K562 (cell line): ENCODE measurements at regions not wholly inside any gene's neighbourhood (a gene's known extent, or its start where the extent isn't known, plus 50 kb on each side); places are given as distances from the start of the nearest gene placed in this dataset.

Experiments used
- ATAC-seq: fragments of 200-7000 bp; cut with Tn5 transposase; 3 replicates; pipeline ENCODE4 v1.9.1; 2020; ENCODE audit warnings: moderate library complexity
- BruUV-seq: library from RNA; stranded (reverse); fragments of 400-500 nt; replicated peaks from 2 replicates; lab custom pipeline; 2021; lab: Mats Ljungman, UMichigan
- CTCF ChIA-PET: fragments of 300-600 bp; formaldehyde crosslinking; extraction: SDS; loops from one replicate; lab custom pipeline; 2021; ENCODE audit warnings: low intra/inter-chr PET ratio; lab: Yijun Ruan, JAX
- POLR2A ChIA-PET: fragments of 300-600, 350-650 bp; sonication (Branson Sonifier 250); formaldehyde crosslinking; extraction: SDS; loops from one replicate; lab custom pipeline; 2021; ENCODE audit warnings: antibody characterized with exemption, inconsistent platforms; lab: Yijun Ruan, JAX
- DNase-seq, 4 experiments: peaks; one replicate each; pipeline versions ENCODE4 v3.0.0 to v3.0.0-alpha.2; 2011 to 2018; ENCODE audit warnings: low spot score in 3 of 4, mixed read lengths in 3 of 4; ENCODE audit errors: extremely low read depth in 1 of 4
- FAIRE-seq: peaks from 2 replicates; lab custom pipeline; 2011; peaks lifted over from hg19 to GRCh38; lab: Jason Lieb, UNC
- H2AFZ ChIP-seq: 2 replicates; pipeline ENCODE4 v1.6.0; 2011; ENCODE audit warnings: low read depth, low read length, control low read depth, inconsistent platforms
- H3K27ac ChIP-seq: fragments of 200-600 bp; 3 replicates; pipeline ENCODE4 v1.8.0; 2011; ENCODE audit warnings: low read depth, mild to moderate bottlenecking, control low read depth, inconsistent platforms, low read length, moderate library complexity, mixed read lengths; ENCODE audit errors: extremely low read depth
- H3K27me3 ChIP-seq, 2 experiments: fragments of 300-600 bp in 1 of 2; 2 replicates in 1 of 2; 3 replicates in 1 of 2; pipeline versions ENCODE4 v1.6.0 to v1.8.0; 2011; ENCODE audit warnings: inconsistent platforms in 2 of 2, low read length in 2 of 2, mild to moderate bottlenecking in 1 of 2, mixed read lengths in 1 of 2, moderate library complexity in 1 of 2; ENCODE audit not compliant: control insufficient read depth in 2 of 2, insufficient read depth in 2 of 2
- H3K36me3 ChIP-seq: fragments of 300-600 bp; 3 replicates; pipeline ENCODE4 v1.8.0; 2011; ENCODE audit warnings: mild to moderate bottlenecking, low read length, inconsistent platforms; ENCODE audit not compliant: control insufficient read depth, insufficient read depth
- H3K4me1 ChIP-seq, 2 experiments: fragments of 200-600 bp in 1 of 2; replicated peaks in 1 of 2; 2 replicates in 1 of 2; 3 replicates in 1 of 2; pipeline versions ENCODE4 v1.5.1 to v1.8.0; 2011; ENCODE audit warnings: inconsistent platforms in 2 of 2, low read length in 2 of 2, mild to moderate bottlenecking in 1 of 2, mixed read lengths in 1 of 2, moderate library complexity in 1 of 2; ENCODE audit not compliant: control insufficient read depth in 2 of 2, insufficient read depth in 2 of 2
- H3K4me2 ChIP-seq: 2 replicates; pipeline ENCODE4 v1.6.1; 2011; ENCODE audit warnings: low read length, control low read depth, inconsistent platforms, mixed read lengths; ENCODE audit not compliant: insufficient read depth
- H3K4me3 ChIP-seq: fragments of 200-600 bp; sonication (generic), shearing (Covaris generic); 2 replicates; pipeline ENCODE4 v1.5.1; 2016; ENCODE audit warnings: control low read depth, inconsistent platforms
- H3K79me2 ChIP-seq: fragments of 200-600 bp; 3 replicates; pipeline ENCODE4 v1.8.0; 2011; ENCODE audit warnings: low read length, inconsistent platforms; ENCODE audit not compliant: control insufficient read depth, insufficient read depth
- H3K9ac ChIP-seq, 2 experiments: 2 replicates each; pipeline versions ENCODE4 v1.6.0 to v1.6.1; 2011; ENCODE audit warnings: low read depth in 2 of 2, low read length in 2 of 2, control low read depth in 1 of 2, inconsistent platforms in 1 of 2, mild to moderate bottlenecking in 1 of 2, mixed read lengths in 1 of 2; ENCODE audit not compliant: insufficient read depth in 1 of 2
- H3K9me1 ChIP-seq: one replicate; pipeline ENCODE4 v1.6.0; 2011; ENCODE audit warnings: inconsistent platforms, mild to moderate bottlenecking, low read length, moderate library complexity; ENCODE audit not compliant: control insufficient read depth, insufficient read depth
- H3K9me3 ChIP-seq: replicated peaks from 2 replicates; pipeline ENCODE4 v1.5.1; 2011; ENCODE audit warnings: low read depth, low read length, inconsistent platforms; ENCODE audit not compliant: control insufficient read depth, insufficient read depth
- H4K20me1 ChIP-seq: replicated peaks from 2 replicates; pipeline ENCODE4 v1.6.1; 2011; ENCODE audit warnings: low read length, inconsistent platforms, mixed read lengths; ENCODE audit not compliant: control insufficient read depth, insufficient read depth
- BRF1 ChIP-seq: IDR thresholded peaks from 3 replicates; pipeline ENCODE4 v1.6.1; 2011; ENCODE audit warnings: borderline replicate concordance, mild to moderate bottlenecking; ENCODE audit not compliant: insufficient read length; ENCODE audit errors: extremely low read depth
- HCFC1 ChIP-seq: IDR thresholded peaks from 2 replicates; pipeline ENCODE4 v1.6.1; 2012; ENCODE audit warnings: low read depth, low read length, improper control_type of control experiment
- HMGN3 ChIP-seq: IDR thresholded peaks from 2 replicates; pipeline ENCODE4 v1.6.1; 2011; ENCODE audit warnings: borderline replicate concordance, low read depth, mild to moderate bottlenecking, mixed read lengths, low read length; ENCODE audit not compliant: insufficient read length; ENCODE audit errors: extremely low read depth
- ID3 ChIP-seq, 2 experiments: fragments of 250-450 bp in 1 of 2; fragments of 450-650 bp in 1 of 2; sonication (Bioruptor Pico) in 1 of 2; IDR thresholded peaks; 2 replicates each; pipeline versions ENCODE4 v1.6.1 to v1.8.0; 2016 to 2021; ENCODE audit warnings: mild to moderate bottlenecking in 2 of 2, moderate library complexity in 2 of 2, missing compliant biosample characterization in 1 of 2, missing genetic modification characterization in 1 of 2
- KDM4B ChIP-seq, 2 experiments: fragments of 450-650 bp in 1 of 2; sonication (generic) in 1 of 2; IDR thresholded peaks; 2 replicates each; pipeline ENCODE4 v1.6.1; 2016 to 2017; ENCODE audit warnings: borderline replicate concordance in 2 of 2, antibody characterized with exemption in 1 of 2, low read depth in 1 of 2, mild to moderate bottlenecking in 1 of 2
- MBD2 ChIP-seq: sonication (generic); IDR thresholded peaks from 2 replicates; pipeline ENCODE4 v1.6.1; 2016; ENCODE audit warnings: low read depth, borderline replicate concordance
- NFATC3 ChIP-seq: fragments of 450-650 bp; IDR thresholded peaks from 2 replicates; pipeline ENCODE4 v1.6.1; 2017; ENCODE audit warnings: mild to moderate bottlenecking
- NFRKB ChIP-seq: fragments of 450-650 bp; IDR thresholded peaks from 2 replicates; pipeline ENCODE4 v1.6.1; 2016; ENCODE audit warnings: low read depth
- PRMT5 ChIP-seq: sonication (generic); formaldehyde crosslinking; IDR thresholded peaks from 2 replicates; pipeline ENCODE4 v1.5.0; 2020; ENCODE audit warnings: missing genetic modification reagents
- STAG1 ChIP-seq: sonication (generic); formaldehyde crosslinking; IDR thresholded peaks from 2 replicates; pipeline ENCODE4 v1.5.0; 2020; ENCODE audit warnings: missing genetic modification reagents, borderline replicate concordance
- TEAD1 ChIP-seq, 2 experiments: fragments of 450-650 bp in 1 of 2; sonication (generic) in 1 of 2; formaldehyde crosslinking; IDR thresholded peaks; 2 replicates each; pipeline versions ENCODE4 v1.4.0 to v1.8.0; 2020 to 2022; ENCODE audit warnings: mild to moderate bottlenecking in 2 of 2, missing genetic modification reagents in 1 of 2
- USF1 ChIP-seq: sonication (generic); formaldehyde crosslinking; IDR thresholded peaks from 2 replicates; pipeline ENCODE4 v1.9.0; 2022; ENCODE audit warnings: mild to moderate bottlenecking, missing genetic modification reagents
- WGBS: fragments of 100-300 bp; shearing (Covaris generic); methylation state at CpG from one replicate; pipeline ENCODE4 v1.1.6; 2016; ENCODE audit warnings: low coverage, mixed read lengths; ENCODE audit not compliant: insufficient coverage; ENCODE audit errors: missing lambda C conversion rate; 5-methylcytosine and 5-hydroxymethylcytosine counted together
- in situ Hi-C: fragments of 300-500 bp; cut with MboI; formaldehyde crosslinking; loops from 4 replicates; pipeline ENCODE4 v1.15.0; 2018; ENCODE audit warnings: inconsistent platforms, mixed read lengths
- intact Hi-C: fragments of 100-400 bp; cut with micrococcal nuclease; formaldehyde crosslinking; loops from 2 replicates; pipeline ENCODE4 v1.14.2; 2022
- TF ChIP-seq, protein P1 (sequence below): fragments of 250-450 bp; sonication (Bioruptor Pico); IDR thresholded peaks from 2 replicates; pipeline ENCODE4 v1.4.0; 2020; ENCODE audit warnings: mild to moderate bottlenecking, moderate library complexity, borderline replicate concordance
- TF ChIP-seq, protein P2 (sequence below): sonication (generic); formaldehyde crosslinking; IDR thresholded peaks from 2 replicates; pipeline ENCODE4 v1.8.0; 2022; ENCODE audit warnings: mild to moderate bottlenecking, missing genetic modification reagents

- Histone ChIP-seq H3K4me1 (no peaks in the 10 kb centered on the region), H3K9me3 (no peaks in the 10 kb centered on the region), H2AFZ (no peak overlapping the region), H3K4me3 (no peak overlapping the region), H3K27me3 (no peaks in the 10 kb centered on the region), H3K9me1 (no peaks in the 10 kb centered on the region), H3K79me2 (no peaks in the 10 kb centered on the region), H3K9ac (no peak overlapping the region), H3K4me2 (no peak overlapping the region), H4K20me1 (no peaks in the 10 kb centered on the region), H3K27ac (no peak overlapping the region), H3K36me3 (no peaks in the 10 kb centered on the region)
- ChIA-PET POLR2A (no interaction called here), CTCF (no interaction called here)
- DNase-seq (no peak), ATAC-seq (no peak), FAIRE-seq (no peak)
- in situ Hi-C loops, result loop anchor here (25.0 kb wide), 1 partner anchor 477 kb away; no protein-coding TSS in a partner anchor
- BruUV-seq, result no TSS peak
- WGBS, result 0% methylated on average over 4 of the region's 4 CpGs
- intact Hi-C loops, result no loop called here
- TF ChIP-seq, protein P1, sequence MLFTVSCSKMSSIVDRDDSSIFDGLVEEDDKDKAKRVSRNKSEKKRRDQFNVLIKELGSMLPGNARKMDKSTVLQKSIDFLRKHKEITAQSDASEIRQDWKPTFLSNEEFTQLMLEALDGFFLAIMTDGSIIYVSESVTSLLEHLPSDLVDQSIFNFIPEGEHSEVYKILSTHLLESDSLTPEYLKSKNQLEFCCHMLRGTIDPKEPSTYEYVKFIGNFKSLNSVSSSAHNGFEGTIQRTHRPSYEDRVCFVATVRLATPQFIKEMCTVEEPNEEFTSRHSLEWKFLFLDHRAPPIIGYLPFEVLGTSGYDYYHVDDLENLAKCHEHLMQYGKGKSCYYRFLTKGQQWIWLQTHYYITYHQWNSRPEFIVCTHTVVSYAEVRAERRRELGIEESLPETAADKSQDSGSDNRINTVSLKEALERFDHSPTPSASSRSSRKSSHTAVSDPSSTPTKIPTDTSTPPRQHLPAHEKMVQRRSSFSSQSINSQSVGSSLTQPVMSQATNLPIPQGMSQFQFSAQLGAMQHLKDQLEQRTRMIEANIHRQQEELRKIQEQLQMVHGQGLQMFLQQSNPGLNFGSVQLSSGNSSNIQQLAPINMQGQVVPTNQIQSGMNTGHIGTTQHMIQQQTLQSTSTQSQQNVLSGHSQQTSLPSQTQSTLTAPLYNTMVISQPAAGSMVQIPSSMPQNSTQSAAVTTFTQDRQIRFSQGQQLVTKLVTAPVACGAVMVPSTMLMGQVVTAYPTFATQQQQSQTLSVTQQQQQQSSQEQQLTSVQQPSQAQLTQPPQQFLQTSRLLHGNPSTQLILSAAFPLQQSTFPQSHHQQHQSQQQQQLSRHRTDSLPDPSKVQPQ (CRISPR knock-in tag), result no peak
- TF ChIP-seq KDM4B (IDR thresholded peaks at IDR 0.05; ENCODE audit: borderline replicate concordance in 2 of 2, low read depth in 1 of 2) (no peak), HCFC1 (no peak), TEAD1 (CRISPR knock-in tag; IDR thresholded peaks at IDR 0.05) (no peak), PRMT5 (CRISPR knock-in tag) (no peak), MBD2 (no peak), HMGN3 (no peak), ID3 (CRISPR knock-in tag; IDR thresholded peaks at IDR 0.05) (no peak), ID3 (tag; IDR thresholded peaks at IDR 0.05) (no peak), NFRKB (no peak), USF1 (CRISPR knock-in tag) (no peak), BRF1 (no peak), NFATC3 (no peak), STAG1 (no peak)
- TF ChIP-seq, protein P2, sequence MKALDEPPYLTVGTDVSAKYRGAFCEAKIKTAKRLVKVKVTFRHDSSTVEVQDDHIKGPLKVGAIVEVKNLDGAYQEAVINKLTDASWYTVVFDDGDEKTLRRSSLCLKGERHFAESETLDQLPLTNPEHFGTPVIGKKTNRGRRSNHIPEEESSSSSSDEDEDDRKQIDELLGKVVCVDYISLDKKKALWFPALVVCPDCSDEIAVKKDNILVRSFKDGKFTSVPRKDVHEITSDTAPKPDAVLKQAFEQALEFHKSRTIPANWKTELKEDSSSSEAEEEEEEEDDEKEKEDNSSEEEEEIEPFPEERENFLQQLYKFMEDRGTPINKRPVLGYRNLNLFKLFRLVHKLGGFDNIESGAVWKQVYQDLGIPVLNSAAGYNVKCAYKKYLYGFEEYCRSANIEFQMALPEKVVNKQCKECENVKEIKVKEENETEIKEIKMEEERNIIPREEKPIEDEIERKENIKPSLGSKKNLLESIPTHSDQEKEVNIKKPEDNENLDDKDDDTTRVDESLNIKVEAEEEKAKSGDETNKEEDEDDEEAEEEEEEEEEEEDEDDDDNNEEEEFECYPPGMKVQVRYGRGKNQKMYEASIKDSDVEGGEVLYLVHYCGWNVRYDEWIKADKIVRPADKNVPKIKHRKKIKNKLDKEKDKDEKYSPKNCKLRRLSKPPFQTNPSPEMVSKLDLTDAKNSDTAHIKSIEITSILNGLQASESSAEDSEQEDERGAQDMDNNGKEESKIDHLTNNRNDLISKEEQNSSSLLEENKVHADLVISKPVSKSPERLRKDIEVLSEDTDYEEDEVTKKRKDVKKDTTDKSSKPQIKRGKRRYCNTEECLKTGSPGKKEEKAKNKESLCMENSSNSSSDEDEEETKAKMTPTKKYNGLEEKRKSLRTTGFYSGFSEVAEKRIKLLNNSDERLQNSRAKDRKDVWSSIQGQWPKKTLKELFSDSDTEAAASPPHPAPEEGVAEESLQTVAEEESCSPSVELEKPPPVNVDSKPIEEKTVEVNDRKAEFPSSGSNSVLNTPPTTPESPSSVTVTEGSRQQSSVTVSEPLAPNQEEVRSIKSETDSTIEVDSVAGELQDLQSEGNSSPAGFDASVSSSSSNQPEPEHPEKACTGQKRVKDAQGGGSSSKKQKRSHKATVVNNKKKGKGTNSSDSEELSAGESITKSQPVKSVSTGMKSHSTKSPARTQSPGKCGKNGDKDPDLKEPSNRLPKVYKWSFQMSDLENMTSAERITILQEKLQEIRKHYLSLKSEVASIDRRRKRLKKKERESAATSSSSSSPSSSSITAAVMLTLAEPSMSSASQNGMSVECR, result no peak
Observed at GRCh38 chr19:28235606-28236125, 977.3 kb downstream of the UQCRFS1 start.
